Smooth muscle cell (in vitro differentiated cells): ENCODE measurements at regions not wholly inside any gene's neighbourhood (a gene's known extent, or its start where the extent isn't known, plus 50 kb on each side); places are given as distances from the start of the nearest gene placed in this dataset.

Source experiments
- DNase-seq: peaks from one replicate; lab custom pipeline; 2025; ENCODE audit not compliant: unreplicated experiment; lab: John Stamatoyannopoulos, UW
- H2AFZ ChIP-seq: fragments of 200-600 bp; sonication (generic); 2 replicates; pipeline ENCODE4 v1.6.0; 2016; ENCODE audit warnings: antibody characterized with exemption, low read depth, mild to moderate bottlenecking
- H3F3A ChIP-seq: fragments of 200-600 bp; sonication (generic); 2 replicates; pipeline ENCODE4 v1.6.0; 2017; ENCODE audit warnings: antibody characterized with exemption, low read depth
- H3K27ac ChIP-seq: fragments of 200-600 bp; sonication (generic); 2 replicates; pipeline ENCODE4 v1.5.1; 2016; ENCODE audit warnings: low read depth, mild to moderate bottlenecking
- H3K27me3 ChIP-seq: fragments of 200-600 bp; sonication (generic); 2 replicates; pipeline ENCODE4 v1.6.1; 2016; ENCODE audit warnings: low read depth, mild to moderate bottlenecking
- H3K36me3 ChIP-seq: fragments of 200-600 bp; sonication (generic); 2 replicates; pipeline ENCODE4 v1.5.1; 2016; ENCODE audit warnings: low read depth
- H3K4me1 ChIP-seq: fragments of 200-600 bp; sonication (generic); 2 replicates; pipeline ENCODE4 v1.5.1; 2016; ENCODE audit warnings: low read depth
- H3K4me2 ChIP-seq: fragments of 200-600 bp; sonication (generic); 2 replicates; pipeline ENCODE4 v1.6.0; 2016; ENCODE audit warnings: mild to moderate bottlenecking
- H3K4me3 ChIP-seq: fragments of 200-600 bp; sonication (generic); 2 replicates; pipeline ENCODE4 v1.5.1; 2016; ENCODE audit warnings: mild to moderate bottlenecking
- H3K79me2 ChIP-seq: fragments of 200-600 bp; sonication (generic); 2 replicates; pipeline ENCODE4 v1.6.0; 2016; ENCODE audit warnings: low read depth, mild to moderate bottlenecking
- H3K9ac ChIP-seq: fragments of 200-600 bp; sonication (generic); 2 replicates; pipeline ENCODE4 v1.6.0; 2016; ENCODE audit warnings: low read depth
- H3K9me3 ChIP-seq: fragments of 200-600 bp; sonication (generic); replicated peaks from 2 replicates; pipeline ENCODE4 v1.5.1; 2016; ENCODE audit warnings: low read depth
- H4K20me1 ChIP-seq: fragments of 200-600 bp; sonication (generic); 2 replicates; pipeline ENCODE4 v1.6.0; 2016; ENCODE audit warnings: low read depth
- WGBS: methylation state at CpG from one replicate; pipeline ENCODE4 v1.1.7; 2016; ENCODE audit warnings: low lambda C conversion rate; 5-methylcytosine and 5-hydroxymethylcytosine counted together
- TF ChIP-seq, protein P1 (sequence below): fragments of 200-600 bp; sonication (generic); IDR thresholded peaks from 2 replicates; pipeline ENCODE4 v1.5.1; 2017; ENCODE audit warnings: borderline replicate concordance, mild to moderate bottlenecking, antibody characterized with exemption; ENCODE audit not compliant: insufficient read depth, poor library complexity, severe bottlenecking

DNA sequence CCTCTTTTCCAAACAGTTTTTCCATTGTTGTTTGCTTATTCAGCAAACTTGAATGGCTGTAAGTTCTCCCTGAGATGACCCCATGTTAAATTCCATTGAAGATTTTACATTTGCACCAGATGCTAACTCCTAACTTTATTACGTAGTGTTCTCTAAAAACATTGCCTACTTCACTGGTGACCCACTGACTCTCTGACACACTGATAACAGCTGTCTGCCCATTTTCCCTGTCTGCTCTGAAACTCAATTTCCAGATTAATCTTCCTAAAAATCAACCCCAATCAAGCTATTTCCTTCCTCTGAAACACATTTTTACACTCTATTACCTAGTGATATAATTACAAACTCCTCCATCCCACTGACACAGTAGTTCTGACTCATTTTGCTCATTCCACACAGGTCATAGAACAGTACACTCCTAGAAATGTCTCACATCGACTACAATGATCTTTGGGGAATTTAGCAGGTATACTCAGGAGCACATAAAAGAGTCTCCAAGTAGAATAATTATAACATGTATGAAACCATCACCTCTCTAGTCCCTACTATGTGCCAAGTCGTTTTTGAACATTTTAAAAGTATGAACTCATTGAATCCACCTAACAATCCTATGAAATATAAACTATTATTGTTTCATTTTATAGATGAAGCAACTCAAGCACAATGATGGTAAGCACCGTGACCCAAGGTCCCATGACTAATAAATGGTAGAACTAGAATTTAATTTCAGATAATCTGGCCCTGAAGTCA is 210.9 kb downstream of the SLIT2 start:
- WGBS = 81% methylated on average over 4 of the region's 4 CpGs
- H3K36me3 ChIP-seq = no peaks in the 10 kb centered on the region
- H3K27ac ChIP-seq = no peak overlapping the region
- no peak overlapping the region for H3K4me3 ChIP-seq
- no peaks in the 10 kb centered on the region for H3K4me1 ChIP-seq
- peaks cover 41% of the 10 kb centered on the region for H4K20me1 ChIP-seq
- no peaks in the 10 kb centered on the region for H3K27me3 ChIP-seq
- no peak overlapping the region for H2AFZ ChIP-seq
- no peak overlapping the region for H3K4me2 ChIP-seq
- no peak for DNase-seq
- no peaks in the 10 kb centered on the region for H3K79me2 ChIP-seq
- TF ChIP-seq, protein P1, sequence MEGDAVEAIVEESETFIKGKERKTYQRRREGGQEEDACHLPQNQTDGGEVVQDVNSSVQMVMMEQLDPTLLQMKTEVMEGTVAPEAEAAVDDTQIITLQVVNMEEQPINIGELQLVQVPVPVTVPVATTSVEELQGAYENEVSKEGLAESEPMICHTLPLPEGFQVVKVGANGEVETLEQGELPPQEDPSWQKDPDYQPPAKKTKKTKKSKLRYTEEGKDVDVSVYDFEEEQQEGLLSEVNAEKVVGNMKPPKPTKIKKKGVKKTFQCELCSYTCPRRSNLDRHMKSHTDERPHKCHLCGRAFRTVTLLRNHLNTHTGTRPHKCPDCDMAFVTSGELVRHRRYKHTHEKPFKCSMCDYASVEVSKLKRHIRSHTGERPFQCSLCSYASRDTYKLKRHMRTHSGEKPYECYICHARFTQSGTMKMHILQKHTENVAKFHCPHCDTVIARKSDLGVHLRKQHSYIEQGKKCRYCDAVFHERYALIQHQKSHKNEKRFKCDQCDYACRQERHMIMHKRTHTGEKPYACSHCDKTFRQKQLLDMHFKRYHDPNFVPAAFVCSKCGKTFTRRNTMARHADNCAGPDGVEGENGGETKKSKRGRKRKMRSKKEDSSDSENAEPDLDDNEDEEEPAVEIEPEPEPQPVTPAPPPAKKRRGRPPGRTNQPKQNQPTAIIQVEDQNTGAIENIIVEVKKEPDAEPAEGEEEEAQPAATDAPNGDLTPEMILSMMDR = no peak
- no peak overlapping the region for H3K9ac ChIP-seq
- no peaks in the 10 kb centered on the region for H3F3A ChIP-seq
- no peaks in the 10 kb centered on the region for H3K9me3 ChIP-seq

DNA sequence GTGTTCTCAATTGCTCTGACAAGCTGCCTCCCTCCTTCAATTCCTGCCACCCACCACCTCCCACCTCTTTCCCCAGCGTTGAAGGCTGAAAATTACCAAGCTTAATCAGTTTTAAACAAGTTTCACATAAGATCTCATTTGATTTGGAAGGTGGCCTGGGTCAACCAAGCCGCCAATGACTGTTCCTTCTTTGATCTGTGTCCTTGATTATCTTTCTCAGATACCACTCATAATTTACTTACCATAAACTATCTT is 211.4 kb downstream of the SLIT2 start:
- H4K20me1 ChIP-seq = peaks cover 41% of the 10 kb centered on the region
- no peaks in the 10 kb centered on the region for H3K4me1 ChIP-seq
- no peaks in the 10 kb centered on the region for H3K36me3 ChIP-seq
- H3K9ac ChIP-seq = no peak overlapping the region
- H3K27ac ChIP-seq = no peak overlapping the region
- no peaks in the 10 kb centered on the region for H3K79me2 ChIP-seq
- H3K9me3 ChIP-seq = no peaks in the 10 kb centered on the region
- H3K27me3 ChIP-seq = peaks cover 4% of the 10 kb centered on the region
- no peak for DNase-seq
- no peak overlapping the region for H3K4me3 ChIP-seq
- no peaks in the 10 kb centered on the region for H3F3A ChIP-seq
- TF ChIP-seq, protein P1 = no peak
- H2AFZ ChIP-seq = no peak overlapping the region
- H3K4me2 ChIP-seq = no peak overlapping the region
- 85% methylated on average over 2 of the region's 2 CpGs for WGBS

GRCh38 chr4:20464381-20464780 is 212.7 kb downstream of the SLIT2 start:
- Histone ChIP-seq H3K27ac (no peak overlapping the region), H3K4me3 (no peak overlapping the region), H4K20me1 (peaks cover 41% of the 10 kb centered on the region), H3K9ac (no peak overlapping the region), H3K4me1 (no peaks in the 10 kb centered on the region), H3F3A (no peaks in the 10 kb centered on the region), H3K36me3 (no peaks in the 10 kb centered on the region), H3K27me3 (peaks cover 6% of the 10 kb centered on the region), H3K4me2 (no peak overlapping the region), H3K9me3 (no peaks in the 10 kb centered on the region), H3K79me2 (no peaks in the 10 kb centered on the region), H2AFZ (no peak overlapping the region)
- DNase-seq = no peak
- WGBS = 67% methylated on average over 5 of the region's 5 CpGs
- TF ChIP-seq, protein P1 = no peak

DNA sequence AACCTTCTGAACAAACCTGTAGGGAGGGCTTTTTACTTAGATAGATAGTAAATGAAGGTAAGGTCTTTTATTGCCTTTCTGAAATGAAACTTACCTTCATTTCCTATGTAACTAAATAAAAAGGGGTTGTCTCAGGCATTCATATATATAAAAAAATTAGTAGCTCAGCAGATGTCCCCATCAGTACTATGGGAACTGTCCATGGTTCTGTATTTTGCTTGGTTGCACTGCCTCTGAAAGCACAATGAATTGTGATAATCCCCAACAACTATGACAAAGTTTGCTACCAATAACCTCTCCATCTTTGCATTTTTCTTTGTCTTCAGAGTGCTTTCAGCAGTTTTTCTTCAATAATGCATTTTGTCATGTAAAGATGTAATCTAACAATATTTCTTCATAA is 222.4 kb downstream of the SLIT2 start:
- no peak for DNase-seq
- Histone ChIP-seq H3K4me3 (no peak overlapping the region), H3K9ac (no peak overlapping the region), H3K27ac (no peak overlapping the region), H3K9me3 (no peaks in the 10 kb centered on the region), H4K20me1 (peaks cover 7% of the 10 kb centered on the region), H3F3A (no peaks in the 10 kb centered on the region), H3K36me3 (no peaks in the 10 kb centered on the region), H3K27me3 (no peaks in the 10 kb centered on the region), H3K79me2 (no peaks in the 10 kb centered on the region), H2AFZ (no peak overlapping the region), H3K4me2 (no peak overlapping the region), H3K4me1 (no peaks in the 10 kb centered on the region)
- TF ChIP-seq, protein P1 = no peak
